GM21526 (cell line): ENCODE measurements at regions not wholly inside any gene's neighbourhood (a gene's known extent, or its start where the extent isn't known, plus 50 kb on each side); places are given as distances from the start of the nearest gene placed in this dataset.

Experiments used
- ATAC-seq: cut with Tn5 transposase; IDR thresholded peaks from one replicate; pipeline ENCODE4 v1.9.1; 2021; ENCODE audit warnings: moderate library complexity; ENCODE audit not compliant: unreplicated experiment, low FRiP score

DNA sequence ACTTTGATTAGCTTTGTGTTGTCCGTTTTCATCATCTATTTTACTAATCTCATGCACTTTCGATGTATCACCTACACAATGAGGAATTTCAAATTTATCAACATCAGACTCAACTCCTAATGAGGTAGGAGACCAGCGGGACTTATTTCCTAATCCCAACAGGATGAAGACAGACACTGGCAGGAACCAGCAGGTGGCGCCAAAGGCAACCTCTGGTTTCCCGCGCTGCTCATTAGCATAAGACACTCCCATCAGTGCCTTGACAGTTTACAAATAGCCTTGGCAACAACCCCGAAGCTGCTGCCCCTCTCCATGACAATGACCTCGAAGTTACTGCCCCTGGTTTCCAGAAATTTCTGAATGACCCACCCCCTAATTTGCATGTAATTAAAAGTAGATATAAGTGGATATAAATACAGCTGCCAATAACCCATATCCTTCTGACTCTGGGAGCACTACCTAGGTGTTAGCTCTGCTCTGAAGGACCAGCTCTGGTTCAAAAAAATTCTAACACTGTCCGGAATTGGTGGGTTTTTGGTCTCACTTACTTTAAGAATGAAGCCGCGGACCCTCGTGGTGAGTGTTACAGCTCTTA lies 974.8 kb downstream of the ADGRL2 start:
- ATAC-seq = no peak

DNA sequence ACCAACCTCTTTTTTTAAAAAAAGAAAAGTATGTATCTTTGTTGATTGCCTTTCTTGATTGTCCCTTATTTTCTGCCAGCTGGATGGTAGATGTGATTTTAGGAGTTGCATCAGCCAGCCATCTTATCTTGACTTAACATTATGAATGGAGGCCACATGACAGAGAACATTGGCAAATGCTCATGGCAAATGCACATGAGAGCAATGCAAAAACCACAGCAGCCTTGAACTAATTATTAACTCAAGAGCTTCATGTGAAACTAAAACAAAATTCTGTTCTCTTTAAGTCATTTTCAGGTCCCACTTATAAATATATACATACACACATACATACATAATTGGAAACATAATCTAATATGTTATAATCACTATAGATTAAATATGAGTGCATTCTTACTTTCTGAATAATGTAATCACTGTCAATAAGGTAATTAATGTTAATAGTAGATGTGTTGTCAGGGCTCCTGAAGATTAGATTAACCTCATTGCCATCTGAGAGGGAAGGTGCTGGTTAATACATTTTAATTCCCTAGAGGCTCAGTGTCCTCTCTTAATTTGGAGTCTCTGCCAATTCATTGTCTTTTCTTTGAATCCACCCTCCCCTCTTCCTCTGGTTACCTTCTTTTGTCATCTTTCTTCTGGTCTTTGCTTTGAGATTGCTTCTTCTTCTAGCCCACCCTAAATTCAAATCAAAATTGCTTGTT lies 962.2 kb downstream of the ADGRL2 start:
- no peak for ATAC-seq

DNA sequence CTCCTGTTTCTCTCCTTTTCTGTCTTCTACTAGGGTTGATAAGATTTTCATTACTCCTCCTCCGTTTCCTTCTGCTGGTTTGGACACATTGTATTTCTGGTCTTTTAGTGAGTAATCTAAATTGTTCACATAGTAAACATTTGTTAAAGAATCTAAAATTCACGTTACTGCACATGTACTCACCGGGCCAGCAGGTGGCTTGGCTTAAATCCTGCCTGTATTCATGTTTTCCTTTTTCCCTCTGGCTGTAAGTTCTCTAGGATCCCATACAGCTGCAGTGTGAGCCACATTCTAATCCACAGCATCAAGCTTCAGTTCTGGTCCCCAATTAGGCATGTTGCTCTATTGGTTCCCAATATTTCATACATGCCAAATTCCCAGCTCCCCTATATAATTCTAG lies 958.3 kb downstream of the ADGRL2 start:
- ATAC-seq = no peak

DNA sequence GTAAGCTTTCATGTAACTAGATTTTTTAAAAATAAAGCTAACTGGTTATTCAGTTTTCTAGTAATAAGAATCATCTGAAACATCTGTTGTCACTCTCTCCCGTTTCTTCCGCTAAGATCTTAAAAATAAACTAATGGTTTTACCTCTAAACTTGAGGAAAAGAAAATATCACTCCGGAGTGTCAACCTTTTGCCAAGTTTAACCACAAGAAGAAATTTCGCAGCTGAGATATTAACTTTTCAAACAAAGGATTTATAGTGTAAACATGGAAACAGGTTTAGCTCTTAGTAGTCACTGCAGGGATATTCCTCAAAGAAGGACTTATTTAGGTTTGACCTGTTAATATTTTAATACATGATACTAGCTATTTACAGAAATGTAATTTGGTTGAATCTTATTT lies 954.9 kb downstream of the ADGRL2 start:
- ATAC-seq = no peak

DNA sequence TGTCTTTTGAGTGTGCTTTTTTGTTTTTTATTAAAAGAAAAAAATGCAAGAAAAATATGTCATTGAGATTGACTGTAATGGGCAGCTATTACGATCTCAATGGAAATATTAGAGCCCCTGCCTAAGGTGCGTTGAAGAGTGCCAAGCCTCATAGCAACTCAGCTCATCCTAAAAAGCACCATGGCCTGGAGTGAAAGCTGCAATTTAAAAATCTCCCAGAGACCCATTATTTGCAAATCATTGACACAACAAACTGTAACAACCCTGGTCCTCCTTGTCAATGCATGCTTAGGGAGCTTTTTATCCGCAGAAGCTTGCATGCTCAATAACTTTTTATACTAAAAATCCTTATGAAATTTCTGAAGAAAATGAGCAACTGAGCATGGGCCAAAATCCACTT lies 954.5 kb downstream of the ADGRL2 start:
- ATAC-seq = no peak

DNA sequence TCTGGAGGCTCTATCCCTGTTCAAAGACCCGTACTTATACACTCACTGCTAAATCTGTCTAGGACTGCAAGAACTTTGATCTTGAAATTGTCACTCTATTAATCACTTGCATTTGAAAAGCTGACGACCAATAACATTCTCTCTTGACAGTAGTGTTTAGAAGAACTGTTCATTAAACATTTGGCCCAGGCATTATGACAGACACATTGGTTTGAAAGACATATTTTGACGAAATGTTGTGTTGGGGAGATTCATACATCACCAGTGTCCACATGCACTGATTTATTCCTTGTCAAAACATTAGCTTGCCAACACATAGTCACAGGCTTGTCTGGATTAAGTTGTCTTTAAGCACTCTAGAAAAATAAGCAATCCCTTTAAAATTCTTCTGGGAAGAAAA lies 951.3 kb downstream of the ADGRL2 start:
- ATAC-seq = no peak

DNA sequence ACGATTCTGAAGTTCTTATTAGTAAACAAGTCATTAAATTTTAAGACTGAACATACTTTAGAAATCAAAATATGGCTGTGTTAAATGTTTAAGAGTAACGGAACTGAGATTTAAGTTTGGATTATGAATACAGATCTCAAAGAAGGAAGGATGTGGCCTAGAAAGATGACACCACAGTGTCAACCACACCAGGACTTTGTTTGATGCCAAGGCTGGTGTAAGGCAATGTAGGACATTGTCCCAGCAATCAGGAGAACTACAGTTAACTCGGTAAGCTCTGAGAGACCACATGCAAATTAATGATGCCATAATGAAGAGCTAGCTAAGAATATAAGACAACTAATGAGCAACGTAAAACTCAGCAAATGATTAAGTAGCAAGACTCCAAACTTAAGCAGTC lies 932.9 kb downstream of the ADGRL2 start:
- ATAC-seq = no peak

DNA sequence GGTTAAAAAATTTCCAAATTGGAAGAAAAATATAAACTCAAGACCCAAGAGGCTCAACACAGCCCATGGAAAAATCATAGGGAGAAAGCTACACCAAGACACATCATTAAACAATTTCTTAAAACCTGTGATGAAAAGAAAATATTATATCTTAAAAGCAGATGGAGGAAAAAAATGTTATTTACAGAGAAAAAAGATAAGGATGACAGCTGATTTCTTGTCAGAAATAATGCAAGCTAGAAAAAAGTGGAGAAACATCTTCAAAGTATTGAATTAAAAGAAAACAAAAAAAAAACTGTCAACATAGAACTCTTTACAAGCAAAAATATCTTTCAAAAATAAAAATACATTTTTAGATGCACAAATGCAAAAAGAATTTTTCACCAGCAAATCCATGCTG lies 930.5 kb downstream of the ADGRL2 start:
- ATAC-seq = no peak

DNA sequence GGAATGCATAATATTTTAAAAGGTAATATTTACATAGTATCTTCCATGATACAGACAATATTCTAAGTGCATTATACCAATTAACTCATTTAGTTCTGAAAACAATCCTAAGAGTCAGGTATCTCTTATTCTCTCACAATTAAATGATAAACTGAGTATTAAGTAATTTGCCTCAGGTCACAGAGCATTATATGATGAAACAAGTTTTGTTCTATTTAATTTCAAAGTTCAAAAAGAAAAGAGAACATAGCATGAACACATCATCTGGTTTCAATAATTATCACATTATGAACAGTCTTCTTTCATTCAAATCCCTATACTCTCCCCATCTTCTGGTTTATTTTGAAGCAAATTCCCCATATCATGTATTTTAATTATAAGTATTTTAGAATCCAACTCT lies 927.5 kb downstream of the ADGRL2 start:
- ATAC-seq = no peak

DNA sequence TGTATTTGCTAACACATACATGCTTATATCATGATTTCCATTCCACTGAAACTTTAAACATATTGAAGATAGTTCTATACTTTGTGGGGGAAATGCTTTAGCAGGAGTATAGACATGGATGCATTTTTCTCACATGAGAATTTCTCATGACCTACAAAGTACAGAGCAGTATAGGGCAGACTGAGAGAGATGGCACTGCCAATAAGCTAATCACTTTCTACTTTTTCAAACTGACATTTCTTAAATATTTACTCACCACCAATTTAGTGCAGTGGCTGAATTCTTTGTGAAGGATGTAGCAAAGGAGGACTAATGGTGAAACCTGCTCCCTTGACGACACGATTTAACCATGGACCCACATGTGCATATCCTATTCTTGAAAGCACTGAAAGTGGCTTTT lies 923.5 kb downstream of the ADGRL2 start:
- ATAC-seq = no peak

DNA sequence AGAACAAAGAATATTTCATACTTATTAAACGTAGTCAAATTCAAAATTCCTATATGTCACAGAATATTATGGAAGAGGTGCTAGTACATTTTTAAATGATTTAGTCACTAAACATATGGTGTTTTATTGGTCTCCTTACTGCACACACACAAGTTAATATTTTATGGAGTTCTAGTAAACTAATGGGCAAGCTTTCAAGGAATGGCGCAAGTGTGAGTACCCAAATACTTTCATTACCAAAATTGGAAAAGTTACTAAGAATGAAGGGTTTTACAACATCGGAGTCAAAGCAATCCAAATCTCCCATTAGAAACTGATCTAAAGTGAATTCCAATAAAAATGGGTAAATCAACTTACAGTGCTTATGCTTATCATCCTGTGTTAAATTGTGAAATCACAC lies 921.9 kb downstream of the ADGRL2 start:
- no peak for ATAC-seq

DNA sequence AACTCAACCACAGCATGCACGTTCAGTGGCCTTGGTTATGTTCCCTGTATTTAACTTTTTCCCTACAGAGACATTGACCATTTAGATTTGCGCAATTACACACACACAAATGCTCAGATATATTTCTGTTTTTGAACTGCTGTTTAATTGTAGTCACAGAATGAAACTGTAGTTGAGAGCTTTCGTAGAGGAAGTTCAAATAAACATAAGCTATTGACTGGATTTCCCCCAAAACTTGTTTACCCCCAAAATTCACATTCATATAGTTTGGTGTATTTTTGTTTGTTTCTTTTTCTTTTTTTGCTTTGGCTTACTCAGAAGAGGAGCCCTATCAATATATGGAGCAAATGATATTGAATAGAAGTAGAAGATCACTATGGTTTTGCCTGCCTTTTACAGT lies 921.0 kb downstream of the ADGRL2 start:
- no peak for ATAC-seq

DNA sequence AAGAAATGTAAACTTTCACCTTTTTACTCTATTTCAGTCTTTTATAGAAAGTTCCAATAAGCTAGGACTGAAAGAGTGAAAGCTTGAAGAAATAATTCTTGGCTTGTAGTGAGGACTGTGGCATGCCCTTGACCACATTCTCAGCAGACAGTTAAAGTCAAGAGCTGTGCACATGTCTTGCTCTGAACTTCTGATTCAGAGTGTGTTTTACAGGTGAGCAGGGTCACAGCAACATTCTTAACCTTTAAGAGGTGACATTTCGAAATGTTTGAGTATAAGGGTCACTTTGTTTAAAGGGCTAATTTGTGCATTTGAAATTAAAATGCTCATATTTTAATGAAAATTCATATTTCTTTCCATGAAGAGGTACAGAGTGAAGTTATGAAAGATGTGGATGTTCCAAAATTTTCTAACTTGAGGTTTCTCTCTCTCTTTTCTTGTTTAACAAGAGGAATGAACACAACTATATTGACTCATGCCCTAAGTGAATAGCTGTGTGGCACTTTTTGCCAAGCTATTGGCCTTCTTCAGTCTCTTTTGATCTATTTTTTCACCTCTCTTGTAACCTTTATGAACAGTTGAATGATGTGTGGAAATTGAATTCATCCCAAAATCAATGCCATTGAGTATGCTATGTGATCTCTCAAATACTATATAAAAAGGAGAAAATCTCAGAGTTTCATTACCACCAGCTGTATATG lies 918.1 kb downstream of the ADGRL2 start:
- ATAC-seq = no peak

DNA sequence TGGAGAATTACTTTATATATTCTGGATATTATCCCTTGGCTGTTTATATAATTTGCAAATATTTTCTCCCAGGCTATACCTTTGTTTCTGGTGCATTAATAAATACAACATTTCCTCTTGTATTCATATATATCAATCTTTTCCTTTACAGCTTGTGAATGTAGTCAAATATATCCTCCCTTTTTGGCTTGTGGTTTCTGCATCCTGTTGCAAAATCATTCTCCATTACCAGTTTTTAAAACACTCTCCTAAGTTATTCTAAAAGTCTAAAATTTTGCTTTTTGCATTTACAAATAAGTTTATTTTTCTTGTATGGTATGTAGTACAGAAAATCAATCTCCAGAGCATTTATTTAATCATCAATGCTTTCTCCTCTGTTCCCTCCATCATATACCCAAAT lies 909.4 kb downstream of the ADGRL2 start:
- no peak for ATAC-seq

DNA sequence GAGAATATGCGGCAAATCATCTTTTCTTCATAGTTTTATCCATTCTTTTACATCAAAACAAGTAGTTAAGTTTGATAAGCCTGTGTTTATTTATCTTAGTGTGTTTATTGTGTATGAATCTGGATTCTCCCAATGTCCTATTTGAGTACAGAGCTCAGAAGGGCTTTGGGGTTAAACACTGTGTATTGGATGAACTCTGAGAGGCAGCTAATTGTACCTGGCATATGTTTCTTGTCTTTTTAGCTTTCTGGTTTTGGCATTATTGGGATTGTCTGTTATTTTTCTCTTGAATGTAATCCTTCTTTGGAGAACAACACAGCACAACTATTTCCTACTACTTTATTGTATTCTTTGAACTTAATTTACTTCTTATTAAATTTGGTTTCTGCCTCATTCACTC lies 906.9 kb downstream of the ADGRL2 start:
- ATAC-seq = no peak

DNA sequence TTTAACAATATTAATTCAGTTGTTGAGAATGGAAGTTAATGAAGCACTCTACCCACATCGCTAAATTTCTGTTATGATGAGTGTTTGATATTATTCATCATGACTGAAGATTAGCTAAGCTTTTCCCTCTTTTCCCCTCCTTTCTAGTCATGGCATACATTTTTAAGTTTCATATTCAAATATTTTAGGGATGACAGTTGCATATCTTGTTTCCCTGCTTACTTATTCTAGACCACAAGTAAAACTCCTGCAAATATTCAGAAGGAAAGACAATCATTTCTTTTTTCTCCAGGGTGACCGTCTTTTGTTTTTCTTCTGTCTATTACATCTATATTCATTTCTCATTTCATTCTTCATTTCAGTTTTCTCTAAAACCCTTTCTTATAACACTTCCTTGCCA lies 906.0 kb downstream of the ADGRL2 start:
- no peak for ATAC-seq

DNA sequence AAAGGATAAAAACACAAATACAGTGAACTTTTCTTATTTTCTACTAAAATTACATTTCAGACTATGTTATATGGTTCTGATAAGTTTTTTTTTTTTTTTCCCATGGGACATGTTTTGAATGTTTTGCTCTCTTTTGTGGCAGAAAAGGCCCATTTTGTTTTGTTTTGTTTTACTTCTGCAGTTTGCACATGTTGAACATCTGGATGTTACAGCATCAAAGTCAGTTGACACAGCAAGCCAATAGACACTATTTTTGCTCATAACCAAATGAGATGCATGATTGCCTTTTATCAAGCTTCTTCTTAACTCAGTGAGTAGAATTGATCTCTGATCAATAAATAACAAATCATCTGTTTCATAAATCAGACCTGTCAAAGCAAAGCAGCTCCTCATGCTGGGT lies 904.2 kb downstream of the ADGRL2 start:
- ATAC-seq = no peak

DNA sequence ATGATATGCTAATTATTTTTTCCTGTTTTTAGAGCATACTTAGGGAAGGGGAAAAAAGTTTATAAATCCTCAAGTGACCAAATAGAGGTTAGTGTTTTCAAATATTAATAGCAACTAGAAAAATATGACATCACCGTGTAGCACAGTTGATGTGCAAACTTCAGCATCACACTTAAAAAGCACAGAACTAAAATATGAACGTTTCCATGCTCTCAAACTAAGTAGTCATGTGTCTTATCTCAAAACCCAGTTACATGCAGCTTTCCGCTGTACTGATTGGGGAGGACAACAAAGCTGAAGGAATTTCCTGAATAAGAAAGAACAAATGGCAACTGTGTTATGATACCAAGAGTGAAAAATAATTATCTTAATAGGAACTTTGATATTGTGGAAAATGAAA lies 903.7 kb downstream of the ADGRL2 start:
- no peak for ATAC-seq

DNA sequence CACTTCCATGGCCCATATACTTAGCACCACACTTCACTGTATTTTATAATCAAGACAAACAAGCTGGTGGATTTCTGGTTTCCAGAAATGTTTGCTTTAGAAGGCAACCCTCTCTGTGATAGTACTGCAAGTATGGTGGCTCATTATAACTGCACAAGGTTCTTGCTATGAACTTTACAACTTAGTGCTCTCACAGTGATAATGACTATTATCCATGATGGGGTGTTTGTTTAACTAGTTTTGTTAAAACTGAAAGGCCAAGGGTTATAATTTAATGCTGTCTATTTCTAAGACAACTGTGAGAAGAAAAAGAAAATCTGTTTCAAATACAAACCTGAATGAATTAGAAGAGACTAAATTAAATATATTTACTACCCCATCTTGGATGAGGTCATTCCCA lies 903.2 kb downstream of the ADGRL2 start:
- no peak for ATAC-seq

DNA sequence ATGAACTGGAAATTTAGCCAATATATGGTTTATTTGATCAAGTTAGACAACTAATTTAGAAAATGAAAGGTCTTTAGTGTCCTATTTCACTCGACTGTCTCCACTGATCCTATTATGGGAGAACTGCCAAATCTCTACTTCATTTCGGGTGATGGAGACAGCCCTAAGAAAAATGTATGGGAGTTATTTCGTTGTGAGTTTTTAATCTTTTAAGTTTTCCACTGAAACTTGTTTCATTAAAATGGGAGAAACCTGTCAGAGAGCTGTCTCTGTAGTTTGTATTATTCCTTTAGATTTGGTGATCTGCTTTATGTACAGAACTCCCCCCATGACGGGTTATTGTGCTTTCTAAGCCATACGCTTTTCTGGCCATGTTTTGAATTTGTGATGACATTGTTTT lies 899.7 kb downstream of the ADGRL2 start:
- no peak for ATAC-seq

DNA sequence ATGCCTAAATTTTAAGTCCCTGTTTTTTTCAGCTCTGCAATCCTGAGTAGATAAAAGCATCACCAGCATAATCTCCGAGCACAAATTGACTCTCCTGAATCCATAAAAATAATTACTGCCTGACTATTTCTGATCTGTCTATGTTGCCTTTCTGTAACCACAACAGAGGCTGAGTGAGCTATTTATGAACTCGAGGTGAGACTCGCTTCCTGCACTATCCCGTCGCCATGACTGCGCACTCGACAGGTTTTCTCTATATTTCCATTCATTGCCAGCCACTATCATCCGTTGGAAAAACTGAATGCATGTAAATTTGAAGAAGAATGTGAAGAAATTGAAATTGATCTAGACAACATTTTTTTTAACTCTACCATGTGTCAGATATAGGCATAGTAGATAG lies 897.2 kb downstream of the ADGRL2 start:
- no peak for ATAC-seq

DNA sequence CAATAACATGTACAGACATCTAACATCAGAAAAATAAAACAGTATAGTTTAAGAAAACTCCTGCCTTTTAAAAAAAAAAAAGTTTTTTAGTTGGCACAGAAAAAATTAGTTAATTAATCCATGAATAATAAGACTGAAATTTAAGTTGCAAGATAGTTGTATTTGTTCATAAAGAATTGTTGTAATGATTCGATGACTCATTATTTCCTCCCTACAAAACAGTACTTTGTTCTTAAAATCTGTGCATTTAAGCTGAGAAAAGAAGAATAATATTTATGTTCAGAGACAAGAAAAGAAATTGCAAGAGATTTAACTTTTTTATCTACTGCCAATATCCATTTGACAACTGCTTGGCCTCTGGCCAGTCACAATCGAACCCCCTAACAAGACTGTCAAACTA lies 894.7 kb downstream of the ADGRL2 start:
- ATAC-seq = no peak
